Anterior cingulate cortex (tissue), 58 donors: ENCODE measurements at regions not wholly inside any gene's neighbourhood (a gene's known extent, or its start where the extent isn't known, plus 50 kb on each side); places are given as distances from the start of the nearest gene placed in this dataset.

Source experiments
- DNase-seq, 58 donors: peaks; one replicate each; lab custom pipeline; 2025; lab: John Stamatoyannopoulos, UW

DNA sequence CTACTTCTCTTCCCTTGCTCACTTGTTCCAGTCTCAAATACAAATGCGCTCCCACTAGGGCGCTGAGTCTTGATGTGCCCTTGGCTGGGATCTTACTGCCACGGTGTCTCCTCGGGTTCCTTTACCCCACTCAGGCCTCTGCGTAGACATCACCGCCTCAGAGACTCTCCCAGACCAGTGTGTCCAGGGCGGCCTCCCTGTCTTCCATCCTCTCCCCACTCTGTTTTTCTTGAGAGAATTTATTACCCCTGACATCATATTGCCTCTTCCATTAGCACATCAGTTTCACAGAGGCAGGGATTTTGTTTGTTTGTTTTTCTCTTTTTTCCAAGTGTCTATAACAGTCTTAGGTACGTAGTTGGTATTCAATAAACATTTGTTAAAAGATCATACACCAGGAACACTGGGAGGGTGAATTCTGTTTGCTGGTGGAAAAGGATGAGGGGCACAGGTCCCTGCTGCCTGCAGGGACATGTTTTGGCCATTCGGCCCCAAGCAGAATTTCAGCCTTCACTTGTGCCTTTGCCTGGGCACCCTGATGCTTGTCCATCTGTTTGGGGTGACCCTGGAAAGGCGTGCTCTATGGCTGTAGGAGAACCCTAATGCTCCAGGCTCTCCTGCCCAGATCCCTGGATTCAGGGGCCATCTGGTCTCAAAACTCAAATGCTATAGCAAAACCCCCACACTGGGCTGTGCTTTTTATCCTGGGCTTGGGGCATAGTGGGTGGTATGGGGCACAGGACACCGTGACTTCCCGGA is 55.0 kb downstream of the RPL37A start:
- DNase-seq, result no peak

DNA sequence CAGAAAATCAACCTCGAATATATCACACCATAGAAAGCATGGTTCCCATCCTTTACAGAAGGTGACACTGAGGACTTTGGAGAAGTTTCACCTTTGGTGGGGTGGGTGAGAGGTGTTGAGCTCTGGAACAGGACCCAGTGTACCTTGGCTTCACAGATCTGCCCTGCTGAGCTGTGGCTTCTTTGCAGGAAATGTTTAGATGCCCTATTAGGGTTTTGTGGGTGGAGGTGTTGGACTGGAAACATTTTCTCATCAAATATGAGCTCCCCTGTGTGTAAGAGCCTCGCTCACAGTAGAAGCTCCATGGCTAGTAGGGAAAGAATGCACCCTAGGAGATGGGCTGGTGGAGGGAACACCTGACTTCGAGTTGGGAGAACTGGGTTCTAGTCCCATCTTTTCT is 55.6 kb downstream of the RPL37A start:
- no peak for DNase-seq

DNA sequence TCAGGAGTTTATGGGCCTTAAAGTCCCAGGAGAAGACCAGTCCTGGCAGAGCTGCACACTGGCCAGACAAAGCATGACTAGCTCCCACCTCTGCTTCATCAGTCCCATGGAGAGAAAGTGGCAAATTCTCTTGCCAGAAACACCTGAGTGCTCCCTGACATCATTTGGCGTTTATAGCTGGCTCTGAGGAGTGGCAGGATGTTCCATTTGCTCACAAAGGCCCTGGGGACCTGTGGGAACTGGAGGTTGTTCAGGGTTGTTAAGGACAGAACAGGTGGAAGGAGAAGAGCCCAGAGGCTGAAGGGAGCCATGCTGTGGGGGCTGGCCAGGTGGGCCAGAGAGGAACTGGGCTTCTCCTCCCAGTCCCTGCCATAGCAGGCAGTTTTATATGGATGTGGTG is 56.1 kb downstream of the RPL37A start:
- DNase-seq, result no peak

DNA sequence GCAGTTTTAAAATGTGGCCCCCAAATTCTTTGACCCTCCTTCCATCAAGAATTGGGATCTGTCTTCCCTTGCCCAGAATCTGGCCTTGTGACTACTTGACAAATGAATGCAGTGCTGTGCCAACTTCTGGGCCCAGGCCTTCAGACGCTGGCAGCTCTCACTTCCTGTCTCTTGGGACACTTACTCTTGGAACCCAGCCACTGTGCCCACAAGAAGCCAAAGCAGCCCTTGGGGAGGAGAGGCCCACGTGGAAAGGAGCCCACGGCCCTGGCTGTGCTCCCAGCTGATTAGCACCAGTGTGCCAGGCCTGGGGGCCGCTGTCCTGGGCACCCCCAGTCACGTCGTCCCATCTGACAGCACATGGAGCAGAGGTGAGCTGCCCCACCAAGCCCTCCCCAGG is 56.6 kb downstream of the RPL37A start:
- peak in 55 of 58 donors; percentile 10 to 88 (median 61) for DNase-seq

DNA sequence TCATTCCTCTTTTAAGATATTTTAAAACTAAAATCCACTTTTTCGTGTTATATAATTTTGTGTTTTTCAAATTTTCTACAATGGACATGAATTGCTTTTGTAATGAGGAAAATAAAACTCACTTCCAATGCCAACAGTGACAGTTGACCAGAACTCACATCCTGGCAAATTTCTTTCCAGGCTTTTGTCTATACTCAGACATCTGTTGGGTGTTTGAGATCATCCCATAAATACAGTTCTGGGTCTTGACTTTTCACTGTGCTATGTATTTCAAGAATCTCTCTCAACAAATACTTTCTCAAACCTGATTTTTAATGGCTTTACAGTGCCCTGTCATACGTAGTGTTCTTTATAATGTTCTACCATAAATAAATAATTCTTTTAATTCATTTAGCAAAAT is 57.6 kb downstream of the RPL37A start:
- DNase-seq, result no peak

DNA sequence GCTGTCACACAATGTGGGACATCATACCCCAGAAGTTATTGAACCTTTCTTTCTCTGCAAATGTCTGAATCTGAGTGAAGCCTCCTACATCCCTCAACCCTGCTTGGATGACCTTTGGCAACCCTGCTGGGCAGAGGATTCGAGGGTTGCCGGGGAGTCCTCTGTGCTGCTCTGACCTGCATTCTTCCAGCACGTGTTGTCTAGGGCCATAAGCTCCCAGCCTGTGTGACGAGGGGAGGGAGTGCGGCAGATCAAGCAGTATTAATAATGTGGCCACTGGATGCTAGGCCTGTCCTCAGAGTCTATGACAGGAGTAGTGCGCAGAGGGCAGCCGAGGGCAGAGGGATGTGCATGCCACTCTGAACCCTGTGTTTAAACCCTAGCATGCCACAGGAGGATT is 58.8 kb downstream of the RPL37A start:
- DNase-seq, result no peak

DNA sequence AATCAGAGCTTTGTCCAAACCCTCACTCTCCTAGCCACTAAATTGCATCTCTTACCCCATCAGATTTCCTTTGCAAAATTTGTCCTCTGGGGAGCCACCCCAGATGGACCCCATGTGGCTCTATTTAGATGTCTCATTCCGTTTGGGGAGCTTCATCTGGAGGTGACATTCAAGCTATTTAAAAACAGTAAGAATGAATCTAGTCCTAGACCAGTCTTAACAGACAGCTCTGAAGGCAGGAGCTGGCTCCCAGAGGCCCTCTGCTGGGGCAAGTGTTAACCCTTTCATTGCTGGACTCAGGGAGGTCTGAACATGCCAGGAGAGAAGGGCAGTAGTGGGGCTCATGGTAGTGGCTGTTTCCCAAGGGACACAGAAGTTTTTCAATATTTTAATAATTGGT is 59.2 kb downstream of the RPL37A start:
- DNase-seq, result no peak

DNA sequence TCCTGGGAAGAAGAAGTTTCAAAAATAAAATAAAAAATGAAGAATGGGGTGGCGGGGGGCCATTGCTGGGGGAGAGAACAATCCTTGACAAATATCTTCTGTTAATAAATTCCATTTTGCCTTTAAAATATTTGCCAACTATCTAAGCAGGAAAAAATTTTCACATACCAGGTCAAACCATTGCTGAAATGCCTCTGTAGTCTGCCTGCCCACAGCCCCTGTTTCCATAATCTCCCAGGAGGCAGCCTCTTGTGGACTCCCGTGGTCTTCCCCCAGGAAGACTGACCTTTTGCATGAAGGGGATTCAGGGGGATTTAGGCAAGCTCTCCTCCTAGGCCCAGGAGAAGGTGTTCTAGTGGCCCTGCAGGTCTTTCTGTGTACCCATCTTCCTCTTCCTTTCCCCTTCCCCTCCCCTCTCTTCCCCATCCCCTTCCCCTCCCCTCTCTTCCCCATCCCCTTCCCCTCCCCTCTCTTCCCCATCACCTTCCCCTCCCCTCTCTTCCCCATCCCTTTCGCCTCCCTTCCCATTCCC is 61.0 kb downstream of the RPL37A start:
- DNase-seq, result no peak

DNA sequence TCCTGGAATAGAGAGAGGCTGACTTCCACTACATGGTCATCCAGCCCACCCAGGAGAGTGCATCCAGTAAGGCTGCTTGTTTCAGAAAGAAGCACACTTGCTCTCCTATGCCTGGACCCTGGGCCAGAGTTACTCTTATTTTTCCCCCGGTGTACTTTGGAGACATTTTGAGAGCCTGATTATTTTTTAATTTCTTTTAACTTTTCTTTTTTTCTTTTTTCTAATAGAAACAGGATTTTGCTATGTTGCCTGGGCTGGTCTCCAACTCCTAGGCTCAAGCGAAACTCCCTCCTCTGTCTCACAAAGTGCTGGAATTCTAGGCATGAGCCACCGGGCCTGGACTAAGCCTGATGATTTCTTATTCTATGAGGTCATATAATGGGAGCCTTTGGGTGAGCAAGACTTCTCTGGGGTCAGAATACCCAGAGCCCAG is 62.2 kb downstream of the RPL37A start:
- no peak for DNase-seq

DNA sequence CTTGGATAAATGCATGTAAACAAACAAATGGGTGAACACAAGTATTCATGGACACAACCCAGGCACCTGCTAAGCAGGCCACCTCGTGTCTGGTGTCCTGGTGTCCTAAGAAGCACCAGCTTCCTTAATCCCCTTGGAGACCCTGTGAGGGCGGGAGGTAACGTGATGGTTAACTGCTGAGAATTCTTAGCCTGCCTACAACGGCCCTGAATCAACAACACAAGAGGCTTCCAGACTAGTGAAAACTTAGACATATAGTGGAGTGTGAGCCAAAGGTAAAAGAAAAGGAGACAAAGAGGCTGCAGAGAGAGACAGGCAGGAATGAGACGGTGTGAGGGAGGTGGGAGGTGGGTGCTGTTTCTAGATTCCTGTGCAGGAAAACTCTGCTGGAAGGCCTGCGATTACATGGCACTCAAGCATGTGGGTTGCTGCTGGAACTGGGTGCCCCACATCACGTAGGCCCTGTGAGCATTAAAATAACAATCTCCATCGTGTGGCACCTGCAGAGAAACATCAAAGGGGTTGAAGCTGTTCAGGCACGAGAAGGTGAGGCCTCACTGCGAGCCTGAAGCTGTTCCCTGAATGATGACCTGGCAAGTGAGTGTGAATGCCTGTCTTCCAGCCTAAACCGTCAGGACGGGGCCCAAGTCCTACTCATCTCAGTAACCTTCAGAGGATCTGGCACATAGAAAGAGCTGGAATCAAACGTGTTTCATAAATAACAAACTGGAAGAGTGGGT is 64.2 kb downstream of the RPL37A start:
- DNase-seq, result peak in 1 of 58 donors; percentile 5

DNA sequence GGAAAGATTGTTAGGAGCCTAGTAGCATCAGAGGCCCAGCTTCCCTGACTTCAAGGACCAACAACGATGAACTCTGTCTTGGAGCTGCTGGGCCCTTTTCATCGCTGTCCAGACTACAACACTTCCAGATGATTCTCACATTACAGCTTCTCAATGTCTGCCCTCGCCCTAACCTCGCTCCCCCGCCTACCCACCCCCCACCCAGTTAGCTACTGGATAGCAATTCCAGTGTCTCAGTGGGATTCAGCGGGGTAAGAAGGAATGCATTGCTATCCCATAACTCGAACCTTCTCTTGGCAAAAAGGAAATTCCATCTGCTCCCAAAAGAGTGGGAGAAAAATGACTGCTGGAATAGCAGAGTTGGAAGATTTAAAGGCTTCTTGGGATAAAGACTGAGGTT is 65.0 kb downstream of the RPL37A start:
- no peak for DNase-seq

DNA sequence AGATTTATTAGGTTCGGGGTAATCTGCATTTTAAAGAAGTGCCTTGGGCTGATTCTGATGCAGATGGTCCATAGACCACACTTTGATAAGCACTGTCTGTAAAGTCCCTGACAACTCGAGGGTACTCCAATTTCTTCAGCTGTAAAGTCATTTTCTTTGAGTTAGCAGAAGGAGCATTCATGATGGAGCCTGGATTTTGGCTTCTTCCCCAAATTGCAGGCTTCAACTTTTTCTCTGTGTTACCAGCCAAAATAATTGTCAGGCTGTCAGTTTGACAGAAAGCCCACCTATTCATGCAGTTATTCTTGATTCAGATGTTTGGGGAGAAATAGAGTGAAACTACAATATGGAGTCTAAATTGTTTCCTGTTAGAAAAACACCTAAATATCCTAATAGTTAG is 66.0 kb downstream of the RPL37A start:
- DNase-seq, result no peak

DNA sequence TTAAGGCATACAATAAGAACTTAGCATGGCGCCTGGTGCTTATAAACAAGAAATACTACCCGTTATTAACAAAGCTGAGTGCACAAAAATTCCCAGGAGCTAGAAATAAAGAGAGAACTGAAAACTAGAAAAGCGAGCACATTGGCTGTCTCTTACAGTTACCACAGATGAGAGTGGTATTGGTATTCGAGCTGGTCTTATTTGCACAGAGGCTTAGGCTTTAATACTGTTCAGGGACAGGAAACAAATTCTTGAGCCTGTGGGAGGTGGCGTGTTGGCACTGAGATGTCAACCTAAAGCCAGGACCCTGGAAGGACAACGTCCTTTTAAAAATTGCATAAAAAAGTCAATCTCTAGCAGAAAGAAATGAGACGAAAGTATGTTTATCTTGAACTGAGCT is 67.3 kb upstream of the IGFBP2 start:
- no peak for DNase-seq

DNA sequence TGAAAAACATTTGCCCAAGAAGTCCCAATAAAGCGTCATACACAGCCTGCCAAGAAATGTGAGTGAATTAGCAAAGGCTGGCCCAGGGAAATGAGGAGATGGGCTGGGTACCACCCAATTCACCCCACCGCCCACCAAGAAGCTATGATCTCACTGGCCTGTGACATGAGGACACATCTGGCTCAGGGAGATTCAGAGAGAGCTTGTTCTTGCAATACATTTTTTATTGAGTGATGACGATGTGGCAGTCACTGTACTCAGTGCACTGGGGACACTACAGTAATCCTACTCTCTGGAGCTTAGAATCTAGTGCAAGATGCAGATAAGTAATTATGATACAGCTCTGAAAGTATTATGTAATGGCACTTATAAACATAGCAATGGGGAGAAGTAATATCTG is 64.6 kb upstream of the IGFBP2 start:
- DNase-seq, result no peak

DNA sequence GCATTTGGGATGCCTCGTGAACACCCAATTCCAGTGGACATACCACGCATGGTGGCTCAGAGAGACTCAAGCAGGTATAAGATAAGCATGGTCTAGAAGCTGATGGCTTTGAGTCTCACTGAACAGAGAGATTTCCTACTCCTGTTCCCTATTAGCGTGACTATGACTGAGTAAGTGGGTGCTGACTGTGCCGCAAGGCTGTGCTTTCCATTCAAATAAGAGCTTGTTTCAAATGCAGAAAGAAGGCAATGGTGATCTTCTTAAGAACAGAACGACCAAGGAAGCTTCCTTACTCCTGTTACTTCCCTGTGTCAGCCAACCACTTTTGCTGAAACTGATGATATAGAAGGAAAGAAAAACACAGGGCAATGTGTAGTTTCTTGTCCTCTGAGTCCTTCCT is 63.5 kb upstream of the IGFBP2 start:
- DNase-seq, result no peak

DNA sequence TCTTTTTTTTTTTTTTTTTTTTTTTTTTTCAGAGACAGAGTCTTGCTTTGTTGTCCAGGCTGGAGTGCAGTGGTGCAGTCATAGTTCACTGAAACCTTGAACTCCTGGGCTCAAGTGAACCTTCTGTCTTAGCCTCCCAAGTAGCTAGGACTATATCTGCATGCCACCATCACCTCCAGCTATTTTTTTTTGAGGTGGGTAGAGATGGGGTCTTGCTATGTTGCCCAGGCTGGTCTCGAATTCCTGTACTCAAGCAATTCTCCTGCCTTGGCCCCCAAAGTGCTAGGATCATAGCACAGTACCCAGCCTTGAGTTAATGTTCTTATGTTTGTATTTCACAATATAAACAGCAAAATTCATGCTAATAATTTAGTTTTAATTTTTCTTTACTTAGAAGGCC is 62.9 kb upstream of the IGFBP2 start:
- DNase-seq, result no peak

DNA sequence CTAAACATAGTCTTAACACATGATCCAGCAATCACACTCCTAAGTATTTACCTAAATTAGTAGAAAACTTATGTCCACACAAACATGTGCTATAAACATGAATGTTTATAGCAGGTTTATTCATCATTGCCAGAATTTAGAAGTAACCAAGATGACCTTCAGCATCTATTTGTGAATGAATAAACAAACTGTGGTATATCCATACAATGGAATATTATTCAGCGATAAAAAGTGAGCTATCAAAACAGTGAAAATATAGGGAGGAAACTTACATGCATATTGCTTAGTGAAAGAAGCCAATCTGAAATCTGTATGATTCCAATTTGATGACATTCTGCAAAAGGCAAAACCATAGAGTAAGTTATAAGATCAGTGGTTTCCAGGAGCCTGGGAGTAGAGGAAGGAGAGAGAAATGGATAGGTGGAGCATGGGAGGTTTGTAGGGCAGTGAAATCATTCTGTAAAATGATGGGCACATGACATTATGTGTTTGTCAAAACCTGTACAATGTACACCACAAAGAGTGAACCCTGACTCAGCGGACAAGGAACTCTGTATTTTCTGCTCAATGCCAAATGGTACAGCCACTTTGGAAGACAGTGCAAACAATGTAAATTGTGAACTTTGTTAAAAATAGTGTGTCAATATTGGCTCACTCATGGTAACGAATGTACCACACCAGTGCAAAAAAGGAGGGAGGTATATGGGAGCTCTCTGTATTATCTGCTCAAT is 61.9 kb upstream of the IGFBP2 start:
- DNase-seq, result no peak

DNA sequence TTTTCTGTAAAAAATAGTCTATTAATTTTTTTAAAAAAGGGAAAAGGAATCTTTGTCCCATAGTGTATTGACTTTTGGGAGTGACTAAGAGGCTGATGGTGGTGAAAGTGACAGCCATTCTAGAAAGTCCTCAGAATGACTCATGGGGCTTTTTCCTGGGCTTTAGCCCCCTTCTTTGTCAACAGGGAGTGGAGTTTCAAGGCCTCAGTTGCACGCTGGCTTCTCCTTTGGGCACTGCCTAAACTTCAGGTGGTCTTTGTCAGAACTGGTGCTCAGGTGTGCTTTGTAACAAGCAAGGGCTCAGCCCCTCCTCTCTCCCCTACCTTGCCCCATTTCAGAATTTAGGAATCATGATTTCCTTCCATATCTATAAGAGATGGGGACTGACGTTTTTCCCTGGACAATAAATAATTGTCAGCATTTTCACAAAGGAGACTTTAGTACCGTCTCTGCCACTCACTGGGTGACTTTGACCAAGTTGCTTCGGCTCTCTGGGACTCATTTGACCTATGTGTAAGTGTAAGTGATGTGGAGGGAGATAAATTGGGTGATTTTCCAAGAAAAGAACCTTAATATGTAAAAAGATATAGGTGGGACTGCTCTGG is 61.2 kb upstream of the IGFBP2 start:
- no peak for DNase-seq

DNA sequence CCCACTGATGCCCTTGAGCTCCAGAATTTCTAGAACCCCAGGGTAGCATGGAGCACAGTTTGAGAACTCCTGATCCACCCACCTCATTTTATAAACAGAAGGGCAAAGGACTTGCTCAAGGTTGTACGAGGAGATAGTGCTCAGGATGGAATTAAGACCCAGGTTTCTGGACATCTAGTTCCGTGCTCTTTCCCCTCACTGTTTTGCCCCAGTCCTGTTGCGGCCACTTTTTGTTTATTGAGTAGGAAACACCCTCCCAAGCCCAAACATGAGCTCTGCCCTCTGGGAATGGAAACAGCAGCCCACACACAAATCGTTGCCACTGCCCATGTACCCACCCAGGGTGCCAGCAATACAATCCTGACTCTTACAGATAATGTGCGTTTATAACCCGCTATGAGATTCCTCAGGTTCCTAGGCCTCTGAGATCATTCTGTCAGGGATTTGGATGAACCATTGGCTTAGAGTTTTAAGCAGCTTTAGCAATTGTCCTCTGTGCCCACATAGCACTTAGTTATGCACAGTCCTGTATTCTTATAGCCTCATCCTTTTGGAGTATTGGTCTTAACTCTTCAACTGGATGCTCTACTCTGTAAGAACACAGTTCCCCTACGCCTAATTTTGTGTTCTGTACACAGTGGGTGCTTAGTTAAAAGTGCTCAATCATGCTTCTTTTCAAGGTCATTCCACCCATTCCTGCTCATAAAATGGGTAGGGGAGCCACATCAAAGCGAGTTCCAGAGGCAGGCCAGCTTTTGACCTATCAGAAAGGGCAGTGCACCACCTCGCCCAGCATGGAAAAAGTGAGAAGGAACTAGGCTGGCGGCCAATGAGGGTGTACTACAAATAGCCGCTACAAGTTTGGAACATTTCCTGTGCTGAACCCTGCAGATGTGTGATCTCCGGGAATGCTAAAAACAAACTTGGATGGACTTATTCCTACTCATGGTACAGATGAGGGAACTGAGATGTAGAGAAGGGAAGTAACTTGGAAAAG is 60.3 kb upstream of the IGFBP2 start:
- DNase-seq, result no peak

DNA sequence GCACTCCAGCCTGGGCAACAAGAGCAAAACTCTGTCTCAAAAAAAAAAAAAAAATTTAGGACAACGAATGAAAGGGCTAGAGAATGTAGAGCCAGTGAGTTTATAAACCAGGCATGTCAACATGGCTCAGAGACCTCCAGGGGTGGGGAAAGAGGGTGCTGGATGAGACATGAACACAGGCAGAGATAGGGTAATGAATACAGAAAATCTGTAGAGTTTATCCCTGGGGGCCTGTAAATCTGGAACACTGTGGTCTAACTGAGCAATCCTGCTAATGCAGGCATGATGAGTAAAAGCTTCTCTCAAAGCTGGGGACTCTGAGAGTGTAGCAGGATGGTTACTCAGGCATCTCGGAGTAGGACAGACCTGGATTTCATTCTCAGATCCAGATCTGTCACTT is 59.2 kb upstream of the IGFBP2 start:
- no peak for DNase-seq
